ENCODE measurements at regions not wholly inside any gene's neighbourhood (a gene's known extent, or its start where the extent isn't known, plus 50 kb on each side); places are given as distances from the start of the nearest gene placed in this dataset.

GRCh38 chr3:178916223-178916622 is 155.4 kb downstream of the ZMAT3 start:
- Mint-ChIP-seq H3K36me3 (peaks cover 15% of the 10 kb centered on the region), H3K4me3 (no peak overlapping the region), H3K4me1 (no peaks in the 10 kb centered on the region), H3K27ac (no peak overlapping the region), H3K9me3 (peaks cover 41% of the 10 kb centered on the region), H3K27me3 (ENCODE audit: low read depth) (no peaks in the 10 kb centered on the region)
- no peak for TF ChIP-seq CTCF (IDR thresholded peaks at IDR 0.05; ENCODE audit: unreplicated experiment)
- DNase-seq (ENCODE audit: low spot score in 2 of 2, unreplicated experiment in 2 of 2): no peak

DNA sequence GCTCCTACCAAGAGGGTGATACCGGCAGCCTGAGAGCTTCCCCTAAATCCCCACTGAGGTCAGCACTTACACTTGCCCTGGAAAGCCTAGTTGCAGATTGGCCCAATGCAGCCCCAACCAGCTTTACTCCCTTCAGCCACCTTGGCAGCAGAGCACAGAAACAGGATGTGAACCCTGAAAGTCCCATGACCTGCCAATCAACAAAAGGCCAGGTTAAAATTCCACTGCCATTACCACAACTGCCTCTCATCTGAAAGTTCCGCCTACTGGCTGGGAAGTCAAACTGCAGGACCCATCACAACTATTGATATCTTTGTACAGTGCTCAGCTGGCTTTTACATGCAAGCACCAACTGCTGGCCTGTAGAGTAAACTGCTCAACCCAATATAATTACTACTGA is 156.2 kb downstream of the ZMAT3 start:
- H3K36me3 Mint-ChIP-seq: peaks cover 15% of the 10 kb centered on the region
- H3K27me3 Mint-ChIP-seq (ENCODE audit: low read depth): no peaks in the 10 kb centered on the region
- no peak overlapping the region for H3K27ac Mint-ChIP-seq
- no peak for DNase-seq (ENCODE audit: low spot score in 2 of 2, unreplicated experiment in 2 of 2)
- peaks cover 41% of the 10 kb centered on the region for H3K9me3 Mint-ChIP-seq
- TF ChIP-seq CTCF (IDR thresholded peaks at IDR 0.05; ENCODE audit: unreplicated experiment): no peak
- H3K4me3 Mint-ChIP-seq: no peak overlapping the region
- H3K4me1 Mint-ChIP-seq: no peaks in the 10 kb centered on the region

DNA sequence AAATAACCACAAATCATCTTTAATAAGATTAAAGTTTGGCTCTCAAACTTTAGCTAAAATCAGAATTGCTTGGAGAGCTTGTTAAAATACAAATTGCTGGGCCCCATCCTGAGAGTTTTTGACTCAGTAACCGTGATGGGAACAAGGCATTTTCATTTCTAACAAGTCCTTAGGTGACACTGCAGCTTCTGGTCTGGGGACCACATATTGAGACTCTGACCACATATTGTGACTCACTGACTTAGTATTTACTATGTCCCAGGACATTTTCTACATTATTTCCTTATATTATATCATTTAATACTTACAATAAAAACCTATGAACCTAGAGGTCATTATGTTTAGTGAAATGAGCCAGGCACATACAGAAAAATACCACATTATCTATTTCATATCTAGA is 164.5 kb downstream of the ZMAT3 start:
- Mint-ChIP-seq H3K4me3 (no peak overlapping the region), H3K27me3 (ENCODE audit: low read depth) (peaks cover 2% of the 10 kb centered on the region), H3K27ac (no peak overlapping the region), H3K9me3 (peaks cover 4% of the 10 kb centered on the region), H3K4me1 (no peaks in the 10 kb centered on the region), H3K36me3 (no peaks in the 10 kb centered on the region)
- no peak for TF ChIP-seq CTCF (IDR thresholded peaks at IDR 0.05; ENCODE audit: unreplicated experiment)
- DNase-seq (ENCODE audit: low spot score in 2 of 2, unreplicated experiment in 2 of 2): no peak

- peaks cover 16% of the 10 kb centered on the region for H3K4me1 Mint-ChIP-seq
- no peaks in the 10 kb centered on the region for H3K36me3 Mint-ChIP-seq
- no peak overlapping the region for H3K27ac Mint-ChIP-seq
- H3K27me3 Mint-ChIP-seq (ENCODE audit: low read depth): peaks cover 2% of the 10 kb centered on the region
- no peaks in the 10 kb centered on the region for H3K9me3 Mint-ChIP-seq
- H3K4me3 Mint-ChIP-seq: no peak overlapping the region
- TF ChIP-seq CTCF (IDR thresholded peaks at IDR 0.05; ENCODE audit: unreplicated experiment): no peak
- DNase-seq (ENCODE audit: low spot score in 2 of 2, unreplicated experiment in 2 of 2): no peak
Observed at GRCh38 chr3:178901204-178901603, 170.4 kb downstream of the ZMAT3 start.

DNA sequence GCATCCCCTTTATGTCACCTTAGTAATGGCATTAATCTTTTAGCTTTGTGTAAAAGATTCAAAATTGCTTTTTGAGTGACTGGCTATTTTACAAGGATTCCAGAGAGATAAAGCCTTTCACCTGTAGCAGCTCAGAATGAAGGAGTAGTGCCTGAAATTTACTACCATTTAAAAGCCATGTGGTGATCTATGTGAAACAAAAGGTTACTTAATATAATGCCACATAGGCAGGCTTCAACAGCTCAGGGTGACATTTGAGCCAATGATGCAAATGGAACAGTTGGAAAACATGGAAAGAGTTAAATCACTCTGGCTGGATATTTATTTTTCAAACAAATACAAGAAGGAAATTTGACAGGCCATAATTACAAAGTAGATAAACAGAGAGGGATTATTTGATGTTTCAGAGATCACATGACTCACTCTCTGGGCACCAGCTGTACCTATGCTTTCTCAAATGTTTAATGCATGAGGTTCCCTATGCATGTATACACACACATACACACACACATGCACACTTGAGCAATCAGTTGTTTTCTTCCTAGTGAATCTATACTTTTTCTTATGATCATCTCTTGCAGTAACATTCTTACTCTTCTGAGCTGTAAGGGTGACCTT is 171.5 kb downstream of the ZMAT3 start:
- Mint-ChIP-seq H3K9me3 (no peaks in the 10 kb centered on the region), H3K4me1 (peaks cover 16% of the 10 kb centered on the region), H3K27ac (no peak overlapping the region), H3K27me3 (ENCODE audit: low read depth) (peaks cover 2% of the 10 kb centered on the region), H3K4me3 (no peak overlapping the region), H3K36me3 (no peaks in the 10 kb centered on the region)
- no peak for TF ChIP-seq CTCF (IDR thresholded peaks at IDR 0.05; ENCODE audit: unreplicated experiment)
- DNase-seq (ENCODE audit: low spot score in 2 of 2, unreplicated experiment in 2 of 2): no peak
